ENCODE measurements at regions not wholly inside any gene's neighbourhood (a gene's known extent, or its start where the extent isn't known, plus 50 kb on each side); places are given as distances from the start of the nearest gene placed in this dataset.

DNA sequence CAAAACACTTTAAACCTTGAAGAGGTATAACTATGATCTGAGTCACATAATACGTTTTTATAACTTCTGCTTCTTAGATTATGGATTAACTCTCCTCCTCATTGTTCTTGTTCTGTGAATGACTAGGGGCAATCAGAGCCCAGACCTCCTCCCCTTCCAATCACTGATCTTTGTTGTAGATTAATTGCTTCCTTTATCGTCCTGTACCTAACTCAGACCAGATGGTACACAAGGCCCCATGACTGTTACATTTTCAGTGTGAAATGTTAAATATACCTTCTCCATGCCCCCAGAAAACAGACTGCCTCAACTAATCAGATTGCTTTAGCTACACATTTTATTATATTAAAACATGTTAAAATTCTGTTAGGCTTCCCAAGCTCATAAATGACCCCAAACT, 211.7 kb downstream of the RNF152 start:
- H2AFZ ChIP-seq (ENCODE audit: low read length), result no peak overlapping the region
- TF ChIP-seq, protein P1, sequence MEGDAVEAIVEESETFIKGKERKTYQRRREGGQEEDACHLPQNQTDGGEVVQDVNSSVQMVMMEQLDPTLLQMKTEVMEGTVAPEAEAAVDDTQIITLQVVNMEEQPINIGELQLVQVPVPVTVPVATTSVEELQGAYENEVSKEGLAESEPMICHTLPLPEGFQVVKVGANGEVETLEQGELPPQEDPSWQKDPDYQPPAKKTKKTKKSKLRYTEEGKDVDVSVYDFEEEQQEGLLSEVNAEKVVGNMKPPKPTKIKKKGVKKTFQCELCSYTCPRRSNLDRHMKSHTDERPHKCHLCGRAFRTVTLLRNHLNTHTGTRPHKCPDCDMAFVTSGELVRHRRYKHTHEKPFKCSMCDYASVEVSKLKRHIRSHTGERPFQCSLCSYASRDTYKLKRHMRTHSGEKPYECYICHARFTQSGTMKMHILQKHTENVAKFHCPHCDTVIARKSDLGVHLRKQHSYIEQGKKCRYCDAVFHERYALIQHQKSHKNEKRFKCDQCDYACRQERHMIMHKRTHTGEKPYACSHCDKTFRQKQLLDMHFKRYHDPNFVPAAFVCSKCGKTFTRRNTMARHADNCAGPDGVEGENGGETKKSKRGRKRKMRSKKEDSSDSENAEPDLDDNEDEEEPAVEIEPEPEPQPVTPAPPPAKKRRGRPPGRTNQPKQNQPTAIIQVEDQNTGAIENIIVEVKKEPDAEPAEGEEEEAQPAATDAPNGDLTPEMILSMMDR (IDR thresholded peaks at IDR 0.05; ENCODE audit: extremely low read depth, low read depth, low read length), result no peak
- no peak overlapping the region for H3K4me2 ChIP-seq (ENCODE audit: insufficient read depth, low read length)
- peaks cover 5% of the 10 kb centered on the region for H3K9me3 ChIP-seq (ENCODE audit: low read depth, low read length)
- H3K4me1 ChIP-seq (ENCODE audit: insufficient read depth, low read length), result no peaks in the 10 kb centered on the region
- H3K27ac ChIP-seq (ENCODE audit: low read depth, low read length), result no peak overlapping the region
- DNase-seq (ENCODE audit: insufficient read length, low spot score, missing footprints), result no peak
- H4K20me1 ChIP-seq (ENCODE audit: insufficient read depth, low read length), result no peaks in the 10 kb centered on the region
- no peaks in the 10 kb centered on the region for H3K36me3 ChIP-seq (ENCODE audit: insufficient read depth, low read length)
- no peaks in the 10 kb centered on the region for H3K27me3 ChIP-seq (ENCODE audit: insufficient read depth, low read length)
- no peak overlapping the region for H3K4me3 ChIP-seq (ENCODE audit: insufficient read depth, low read length)
- H3K79me2 ChIP-seq (ENCODE audit: insufficient read depth, low read length), result no peaks in the 10 kb centered on the region

DNA sequence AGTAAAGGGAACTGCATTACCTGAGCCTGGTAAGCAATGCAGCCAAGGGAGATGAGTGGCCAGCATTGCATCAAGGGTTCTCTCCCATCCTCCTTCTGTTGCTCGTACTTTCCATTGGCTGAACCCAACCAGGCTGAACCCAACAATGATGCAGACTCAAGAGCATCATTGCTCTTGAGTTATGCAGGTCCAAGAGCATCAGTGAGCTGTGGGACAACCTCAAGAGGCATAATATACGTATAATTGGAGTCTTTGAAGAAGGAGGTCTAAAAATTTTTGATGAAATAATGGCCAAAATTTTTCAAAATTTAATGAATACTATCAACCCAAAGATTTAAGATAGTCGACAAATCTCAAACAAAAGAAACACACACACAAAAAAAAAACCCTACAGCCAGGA, 213.0 kb downstream of the RNF152 start:
- H3K4me2 ChIP-seq (ENCODE audit: insufficient read depth, low read length), result no peak overlapping the region

DNA sequence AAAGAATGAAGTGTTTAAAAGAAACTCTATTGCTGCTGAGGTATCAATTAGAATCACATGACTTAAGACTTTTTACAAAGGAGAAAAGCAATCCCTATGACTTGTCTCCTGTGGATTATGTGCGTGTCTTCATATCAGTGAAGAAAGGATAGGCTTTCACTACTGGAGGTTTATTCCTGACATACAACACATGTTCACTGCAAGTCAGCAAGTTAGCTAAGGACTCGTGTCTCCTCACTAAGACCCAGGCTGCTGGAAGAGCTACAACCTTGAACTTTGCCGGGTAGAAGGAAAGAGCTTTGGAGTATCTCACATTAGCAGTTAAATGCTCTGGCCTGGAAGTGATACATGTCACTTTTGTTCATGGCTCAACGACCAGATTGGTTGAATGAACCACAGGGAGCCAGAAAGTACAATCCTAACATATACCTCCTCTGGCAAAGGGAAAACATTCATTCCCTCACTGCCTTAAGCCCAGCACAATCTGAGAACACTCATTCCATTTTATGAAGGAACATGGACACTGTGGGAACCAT, 215.3 kb downstream of the RNF152 start:
- no peak for DNase-seq (ENCODE audit: insufficient read length, low spot score, missing footprints)
- H3K79me2 ChIP-seq (ENCODE audit: insufficient read depth, low read length), result no peaks in the 10 kb centered on the region
- no peak overlapping the region for H3K4me3 ChIP-seq (ENCODE audit: insufficient read depth, low read length)
- H3K36me3 ChIP-seq (ENCODE audit: insufficient read depth, low read length), result no peaks in the 10 kb centered on the region
- H3K4me1 ChIP-seq (ENCODE audit: insufficient read depth, low read length), result no peaks in the 10 kb centered on the region
- no peak overlapping the region for H2AFZ ChIP-seq (ENCODE audit: low read length)
- TF ChIP-seq, protein P1 (IDR thresholded peaks at IDR 0.05; ENCODE audit: extremely low read depth, low read depth, low read length), result no peak
- peaks cover 5% of the 10 kb centered on the region for H3K9me3 ChIP-seq (ENCODE audit: low read depth, low read length)
- H4K20me1 ChIP-seq (ENCODE audit: insufficient read depth, low read length), result no peaks in the 10 kb centered on the region
- H3K27ac ChIP-seq (ENCODE audit: low read depth, low read length), result no peak overlapping the region
- no peaks in the 10 kb centered on the region for H3K27me3 ChIP-seq (ENCODE audit: insufficient read depth, low read length)
- no peak overlapping the region for H3K4me2 ChIP-seq (ENCODE audit: insufficient read depth, low read length)

More for the DNA sequence above, 213.0 kb downstream of the RNF152 start:
- TF ChIP-seq, protein P1 (IDR thresholded peaks at IDR 0.05; ENCODE audit: extremely low read depth, low read depth, low read length), result no peak
- Histone ChIP-seq H3K79me2 (ENCODE audit: insufficient read depth, low read length) (no peaks in the 10 kb centered on the region), H3K4me1 (ENCODE audit: insufficient read depth, low read length) (no peaks in the 10 kb centered on the region), H3K9me3 (ENCODE audit: low read depth, low read length) (peaks cover 5% of the 10 kb centered on the region), H3K27me3 (ENCODE audit: insufficient read depth, low read length) (no peaks in the 10 kb centered on the region), H3K4me3 (ENCODE audit: insufficient read depth, low read length) (no peak overlapping the region), H3K27ac (ENCODE audit: low read depth, low read length) (no peak overlapping the region), H3K36me3 (ENCODE audit: insufficient read depth, low read length) (no peaks in the 10 kb centered on the region), H2AFZ (ENCODE audit: low read length) (no peak overlapping the region), H4K20me1 (ENCODE audit: insufficient read depth, low read length) (no peaks in the 10 kb centered on the region)
- DNase-seq (ENCODE audit: insufficient read length, low spot score, missing footprints), result no peak

DNA sequence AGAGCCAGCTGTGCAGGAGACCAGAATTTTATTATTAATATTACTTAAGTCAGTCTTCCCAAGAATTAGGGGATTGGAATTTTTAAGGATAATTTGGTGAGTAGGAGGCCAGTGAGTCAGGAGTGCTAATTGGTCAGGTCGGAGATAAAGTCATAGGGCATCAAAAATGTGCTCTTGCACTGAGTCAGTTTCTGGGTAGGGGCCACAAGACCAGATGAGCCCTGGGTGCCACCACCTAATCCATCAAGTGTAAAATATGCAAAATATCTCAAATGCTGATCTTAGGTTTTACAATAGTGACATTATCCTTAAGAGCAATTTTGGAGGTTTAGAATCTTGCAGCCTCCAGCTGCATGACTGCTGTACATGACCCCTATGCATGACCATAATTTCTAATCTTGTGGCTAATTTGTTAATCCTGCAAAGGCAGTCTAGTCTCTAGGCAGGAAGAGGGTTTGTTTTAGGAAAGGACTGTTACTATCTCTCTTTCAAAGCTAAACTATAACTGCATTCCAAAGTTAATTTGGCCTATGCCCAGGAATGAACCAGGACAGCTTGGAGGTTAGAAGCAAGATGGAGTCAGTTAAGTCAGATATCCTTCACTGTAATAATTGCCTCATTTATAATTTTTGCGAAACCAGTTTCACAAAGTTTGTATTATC, 215.9 kb downstream of the RNF152 start:
- no peak overlapping the region for H3K4me2 ChIP-seq (ENCODE audit: insufficient read depth, low read length)
- H2AFZ ChIP-seq (ENCODE audit: low read length), result no peak overlapping the region
- TF ChIP-seq, protein P1 (IDR thresholded peaks at IDR 0.05; ENCODE audit: extremely low read depth, low read depth, low read length), result no peak
- H3K36me3 ChIP-seq (ENCODE audit: insufficient read depth, low read length), result no peaks in the 10 kb centered on the region
- no peaks in the 10 kb centered on the region for H3K27me3 ChIP-seq (ENCODE audit: insufficient read depth, low read length)
- no peak overlapping the region for H3K4me3 ChIP-seq (ENCODE audit: insufficient read depth, low read length)
- no peaks in the 10 kb centered on the region for H3K4me1 ChIP-seq (ENCODE audit: insufficient read depth, low read length)
- no peak overlapping the region for H3K27ac ChIP-seq (ENCODE audit: low read depth, low read length)
- DNase-seq (ENCODE audit: insufficient read length, low spot score, missing footprints), result no peak
- H3K9me3 ChIP-seq (ENCODE audit: low read depth, low read length), result peaks cover 5% of the 10 kb centered on the region
- H4K20me1 ChIP-seq (ENCODE audit: insufficient read depth, low read length), result no peaks in the 10 kb centered on the region
- no peaks in the 10 kb centered on the region for H3K79me2 ChIP-seq (ENCODE audit: insufficient read depth, low read length)
